Stimulated activated CD4-positive, alpha-beta T cell treated with anti-CD3 and anti-CD28 coated beads, Interleukin-1b, Interleukin-23, amount 100 ng/mL, for 4 hours (primary cell): ENCODE measurements at regions not wholly inside any gene's neighbourhood (a gene's known extent, or its start where the extent isn't known, plus 50 kb on each side); places are given as distances from the start of the nearest gene placed in this dataset.
"Not testable (repeated sequence)": the region's sequence is repeated elsewhere in the genome, so short reads cannot be mapped to it uniquely, and the experiment has no call there.

Experiments used
- DNase-seq, 2 donors: peaks; one replicate each; pipeline ENCODE4 v3.0.0-alpha.2; 2020; ENCODE audit warnings: low read depth in 2 of 2

- DNase-seq = no peak
Measured at GRCh38 chr11:57871231-57871630, 109.6 kb downstream of the CTNND1 start.

GRCh38 chr11:57873196-57873911, 111.8 kb downstream of the CTNND1 start:
- no peak for DNase-seq

DNA sequence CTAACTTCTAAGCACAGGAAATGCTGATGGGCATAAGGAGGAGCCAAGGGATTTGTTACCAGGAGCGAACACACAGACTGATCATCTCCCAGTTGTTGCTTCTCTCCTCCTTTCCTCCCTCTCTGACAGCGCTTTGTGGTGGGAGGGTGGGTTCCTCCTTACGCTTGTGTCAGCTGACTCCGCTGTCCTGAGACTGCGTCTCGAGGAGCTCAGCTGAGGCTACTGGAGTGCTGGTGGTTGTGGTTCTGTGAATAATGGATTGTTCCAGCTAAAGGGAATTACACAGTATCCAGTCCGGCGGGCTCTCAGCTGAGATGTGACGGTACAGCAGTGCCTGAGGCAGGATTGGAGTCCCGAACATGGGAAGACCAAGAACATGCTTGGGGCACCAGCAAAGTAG, 113.4 kb downstream of the CTNND1 start:
- DNase-seq = no peak

DNA sequence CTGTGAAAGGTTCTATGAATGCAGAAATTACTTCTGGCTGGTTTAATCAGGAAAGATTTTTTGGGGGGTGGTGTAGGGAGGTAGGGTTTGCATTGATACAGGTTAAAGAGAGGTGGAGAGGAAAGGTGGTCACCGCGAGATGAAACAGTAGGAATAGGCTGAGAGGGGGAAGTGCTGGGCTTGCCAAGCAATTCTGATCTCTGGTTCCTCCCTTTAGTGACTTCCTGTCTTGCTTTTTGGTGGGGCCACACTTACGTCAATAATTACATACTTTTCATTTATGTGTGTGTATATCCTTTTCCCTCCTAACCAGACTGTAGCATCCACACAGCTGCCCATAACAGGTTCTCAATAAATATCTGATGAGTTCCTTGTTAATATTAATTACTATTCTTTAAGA, 120.0 kb downstream of the CTNND1 start:
- no peak for DNase-seq

DNA sequence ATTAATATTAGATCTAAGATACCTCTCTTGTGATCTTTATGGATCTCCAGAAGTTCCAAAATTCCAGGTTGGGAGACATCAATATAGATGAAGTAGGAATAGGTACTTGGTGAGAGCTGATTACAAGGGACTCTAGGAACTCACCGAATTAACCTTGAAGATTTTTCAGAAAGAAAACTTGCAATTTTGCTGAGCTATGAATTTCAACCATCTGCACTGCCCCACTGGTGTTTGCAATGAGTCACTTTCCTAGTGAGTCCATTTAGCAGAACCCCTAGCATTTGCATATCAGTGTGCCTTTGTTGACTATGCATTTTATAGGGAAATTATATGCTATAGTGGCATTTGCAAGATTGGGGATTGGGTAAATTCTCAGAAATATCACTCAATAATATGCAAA, 122.0 kb downstream of the CTNND1 start:
- DNase-seq = no peak

GRCh38 chr11:57885298-57886050, 123.9 kb downstream of the CTNND1 start:
- DNase-seq = no peak

DNA sequence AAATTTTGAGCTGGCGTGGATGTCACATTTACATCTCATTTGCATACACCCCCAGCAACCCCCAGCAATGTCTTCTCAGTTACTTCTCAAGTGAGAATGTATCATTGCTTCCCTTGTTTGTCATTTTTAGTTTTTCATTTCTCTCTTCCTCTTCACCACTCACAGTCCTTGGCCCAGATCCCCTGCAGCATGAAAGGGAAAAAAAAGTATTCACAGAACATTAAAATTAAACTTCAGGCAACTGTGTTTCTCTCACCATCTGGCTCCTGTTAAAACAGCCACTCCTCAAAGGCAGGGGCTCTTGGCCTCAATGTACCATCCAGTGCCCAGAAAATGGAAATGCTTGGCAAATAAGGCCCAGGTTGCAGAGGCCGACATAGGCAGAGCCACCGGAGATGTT, 126.8 kb downstream of the CTNND1 start:
- DNase-seq = no peak

- DNase-seq = no peak
Measured at GRCh38 chr11:57890521-57890920, 128.9 kb downstream of the CTNND1 start.

DNA sequence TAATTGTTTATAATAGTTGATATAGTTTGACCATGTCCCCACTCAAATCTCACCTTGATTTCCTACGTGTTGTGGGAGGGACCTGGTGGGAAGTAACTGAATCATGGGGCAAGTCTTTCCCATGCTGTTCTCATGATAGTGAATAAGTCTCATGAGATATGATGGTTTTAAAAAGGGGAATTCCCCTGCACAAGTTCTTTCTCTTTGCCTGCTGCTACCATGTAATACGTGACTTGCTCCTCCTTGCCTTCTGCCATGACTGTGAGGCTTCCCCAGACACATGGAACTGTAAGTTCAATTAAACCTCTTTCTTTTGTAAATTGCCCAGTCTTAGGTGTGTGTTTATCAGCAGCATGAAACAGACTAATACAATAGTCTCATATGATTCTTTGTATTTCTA, 130.5 kb upstream of the OR9Q1 start:
- DNase-seq = not testable (repeated sequence)

- no peak for DNase-seq
Measured at GRCh38 chr11:57896361-57897145, 127.1 kb upstream of the OR9Q1 start.

DNA sequence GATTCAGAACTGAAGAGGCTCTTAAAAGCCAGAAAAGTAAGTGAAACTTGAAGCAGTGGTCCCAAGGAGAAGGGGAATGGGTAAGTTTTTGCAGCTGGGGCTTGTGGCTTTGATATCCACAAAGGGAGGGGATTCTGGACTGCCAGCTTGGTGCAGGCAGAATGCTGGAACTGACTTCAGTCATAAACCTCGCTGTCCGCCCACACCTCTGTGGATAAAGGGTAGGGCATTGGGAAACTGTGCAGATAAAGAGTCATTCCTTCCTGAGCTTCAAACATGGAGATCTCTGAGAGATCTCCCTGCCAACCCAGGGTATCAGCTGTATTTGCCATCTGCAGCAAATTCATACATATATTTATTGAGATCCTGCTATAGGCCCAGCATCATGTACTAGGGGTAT, 124.3 kb upstream of the OR9Q1 start:
- DNase-seq = no peak

GRCh38 chr11:57900320-57900719, 123.4 kb upstream of the OR9Q1 start:
- DNase-seq = no peak

DNA sequence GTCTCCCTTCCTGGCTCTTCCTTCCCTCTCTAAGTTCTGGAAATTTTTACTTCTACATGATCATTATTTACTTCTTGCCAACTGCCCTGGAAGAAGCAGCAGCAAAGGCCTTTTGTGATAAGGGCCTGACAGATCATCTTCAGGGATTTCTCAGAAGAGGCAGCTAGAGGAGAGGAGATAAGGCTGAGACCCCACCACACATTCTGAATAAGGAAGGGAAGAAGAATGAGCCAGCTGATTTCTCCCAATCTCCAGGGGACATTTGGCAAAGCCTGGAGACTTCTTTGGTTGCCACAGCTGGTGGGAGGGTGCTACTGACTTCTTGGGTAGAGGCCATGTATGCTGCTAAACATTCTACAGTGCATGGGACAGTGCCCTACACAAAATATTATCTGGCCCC, 122.4 kb upstream of the OR9Q1 start:
- DNase-seq = no peak

DNA sequence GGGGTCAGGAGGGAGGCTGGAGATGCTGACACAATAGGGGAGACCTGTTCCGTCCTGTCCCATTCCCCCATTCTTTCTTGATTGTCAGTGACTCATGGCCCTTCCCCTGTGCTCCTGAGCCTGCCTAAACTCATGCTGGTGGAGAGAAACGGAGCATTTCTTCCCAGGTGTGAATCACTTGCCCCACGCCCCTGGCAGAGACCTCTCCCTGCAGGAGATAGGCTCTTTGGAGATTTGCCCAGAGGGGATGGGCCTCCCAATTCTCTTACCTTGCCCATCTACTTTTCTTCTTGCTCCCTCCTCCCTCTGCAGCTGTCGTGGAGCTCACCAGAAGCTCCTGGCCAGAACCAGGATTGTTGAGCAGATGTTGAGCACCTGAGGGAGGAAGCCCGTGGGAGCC, 121.9 kb upstream of the OR9Q1 start:
- DNase-seq = no peak

DNA sequence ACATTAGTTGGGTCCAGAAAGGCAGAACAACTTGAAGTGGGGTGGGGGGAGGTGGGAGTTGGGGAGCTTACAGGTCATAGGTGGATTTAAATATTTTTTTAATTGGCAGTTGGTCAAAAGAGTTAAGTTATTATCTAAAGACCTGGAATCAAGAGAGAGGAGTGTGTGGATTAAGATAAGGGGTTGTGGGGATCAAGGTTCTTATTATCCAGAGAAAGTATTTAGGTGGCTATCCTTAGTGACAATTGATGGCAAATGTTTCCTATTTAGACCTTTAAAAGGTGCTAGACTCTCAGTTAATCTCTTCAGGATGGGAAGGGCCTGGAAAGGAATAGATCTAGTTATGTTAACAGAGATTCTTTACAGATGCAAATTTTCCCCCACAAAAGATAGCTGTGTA, 120.7 kb upstream of the OR9Q1 start:
- no peak for DNase-seq

- DNase-seq = peak in 1 of 2 donors; percentile 4
Measured at GRCh38 chr11:57903441-57904123, 120.1 kb upstream of the OR9Q1 start.

- DNase-seq = no peak
Measured at GRCh38 chr11:57904376-57904775, 119.3 kb upstream of the OR9Q1 start.

DNA sequence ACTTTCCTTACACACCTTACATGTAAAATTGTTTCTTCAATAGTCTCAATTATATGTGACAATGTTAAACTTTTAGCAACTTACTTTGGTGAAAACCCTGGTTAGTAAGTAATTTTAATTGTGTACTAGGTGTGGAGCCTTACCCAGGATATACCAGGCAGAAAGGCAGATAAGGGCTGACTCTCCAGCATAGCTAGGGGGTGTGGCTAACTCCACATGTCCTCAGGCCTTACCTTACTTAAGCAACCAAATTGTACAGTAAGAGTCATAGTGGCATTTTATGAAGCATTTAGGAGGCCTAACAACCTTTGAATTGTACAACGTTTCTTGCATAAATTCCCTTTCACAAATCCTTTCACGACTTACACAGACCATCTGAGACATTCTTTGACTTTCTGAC, 118.2 kb upstream of the OR9Q1 start:
- DNase-seq = no peak

GRCh38 chr11:57908399-57908798, 115.3 kb upstream of the OR9Q1 start:
- DNase-seq = not testable (repeated sequence)

DNA sequence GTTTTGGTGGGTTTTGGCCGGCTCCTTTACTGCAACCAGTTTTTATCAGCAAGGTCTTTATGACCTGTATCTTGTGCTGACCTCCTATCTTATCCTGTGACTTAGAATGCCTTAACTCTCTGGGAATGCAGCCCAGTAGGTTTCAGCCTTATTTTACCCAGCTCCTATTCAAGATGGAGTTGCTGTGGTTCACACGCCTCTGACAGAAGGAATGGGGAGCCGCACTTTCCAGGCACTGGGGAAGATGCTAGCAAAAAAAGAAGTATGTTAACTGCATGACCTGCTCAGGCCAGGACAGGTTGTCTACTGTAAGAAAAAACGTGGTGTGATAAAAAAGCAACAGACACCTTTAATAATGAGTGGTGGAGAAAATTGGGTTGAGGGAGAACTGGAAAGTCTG, 112.2 kb upstream of the OR9Q1 start:
- DNase-seq = not testable (repeated sequence)

DNA sequence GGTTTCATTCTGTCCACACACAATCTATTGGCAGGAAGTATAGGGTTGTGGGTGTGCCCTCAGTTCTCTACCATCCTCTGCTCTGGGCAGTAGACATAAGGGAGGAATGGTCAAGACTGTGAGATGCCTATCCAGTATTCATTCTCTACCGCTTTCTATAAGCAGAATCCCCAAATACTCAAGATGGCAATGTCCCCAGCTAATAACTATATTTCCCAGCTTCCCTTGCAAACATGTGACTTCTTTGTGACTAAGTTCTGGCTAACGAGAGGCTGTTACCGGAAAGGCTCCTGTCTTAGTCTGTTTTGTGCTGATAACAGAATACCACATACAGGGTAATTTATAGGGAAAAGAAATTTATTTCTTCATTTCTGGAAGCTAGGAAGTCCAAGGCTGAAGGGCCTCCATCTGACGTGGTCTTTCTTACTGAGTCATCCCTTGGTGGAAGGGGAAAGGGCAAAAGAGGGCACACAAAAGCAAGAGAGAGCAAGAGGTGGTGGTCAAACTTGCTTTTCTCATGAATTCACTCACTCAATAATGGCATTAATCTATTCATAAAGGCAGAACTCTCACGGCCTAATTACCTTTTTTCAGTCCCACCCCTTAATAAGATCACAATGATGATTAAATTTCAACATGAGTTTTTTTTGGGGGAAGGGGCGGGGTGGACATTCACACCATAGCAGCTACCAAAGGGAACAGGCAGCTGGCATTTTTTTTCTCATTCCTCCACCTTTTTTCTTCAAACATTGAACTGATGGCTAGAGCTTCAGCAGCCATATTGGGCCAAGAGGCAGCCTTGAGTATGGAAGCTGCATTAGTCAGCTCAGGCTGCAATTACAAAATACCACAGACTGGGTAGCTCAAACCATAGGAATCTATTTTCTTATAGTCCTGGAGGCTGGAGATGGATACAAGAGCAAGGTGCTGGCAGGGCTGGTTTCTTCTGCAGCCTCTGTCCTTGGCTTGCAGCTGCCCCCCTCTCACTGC, 109.7 kb upstream of the OR9Q1 start:
- no peak for DNase-seq
